CD4-positive, alpha-beta T cell (primary cell): ENCODE measurements at regions not wholly inside any gene's neighbourhood (a gene's known extent, or its start where the extent isn't known, plus 50 kb on each side); places are given as distances from the start of the nearest gene placed in this dataset.

ENCODE experiments used
- ATAC-seq: fragments of 200-7000 bp; cut with Tn5 transposase; one replicate; pipeline ENCODE4 v1.10.0; 2022; ENCODE audit warnings: mild to moderate bottlenecking; ENCODE audit not compliant: poor library complexity
- CTCF ChIA-PET: fragments of 350-600 bp; sonication (Branson Sonifier 250); formaldehyde crosslinking; loops from one replicate; lab custom pipeline; 2021; ENCODE audit warnings: antibody characterized with exemption, inconsistent platforms; lab: Charles Lee
- POLR2A ChIA-PET: fragments of 350-600 bp; sonication (Branson Sonifier 250); formaldehyde crosslinking; loops from one replicate; lab custom pipeline; 2021; ENCODE audit warnings: antibody characterized with exemption, inconsistent platforms; lab: Charles Lee
- DNase-seq, 14 experiments: peaks; one replicate each; pipeline ENCODE4 v3.0.0-alpha.2; 2013 to 2020; ENCODE audit warnings: mixed read lengths in 2 of 14
- H3K27ac ChIP-seq, 2 donors: one replicate each; pipeline versions ENCODE4 v1.5.1 to v1.7.0; 2013; ENCODE audit warnings: low read length in 2 of 2, low read depth in 1 of 2, mild to moderate bottlenecking in 1 of 2
- H3K27me3 ChIP-seq, 2 experiments: 1 replicate in 1 of 2; 2 replicates in 1 of 2; pipeline versions ENCODE4 v1.6.1 to v1.7.0; 2013; ENCODE audit warnings: low read length in 2 of 2, control low read depth in 1 of 2, mild to moderate bottlenecking in 1 of 2, moderate library complexity in 1 of 2; ENCODE audit not compliant: insufficient read depth in 2 of 2, control insufficient read depth in 1 of 2
- H3K36me3 ChIP-seq: one replicate; pipeline ENCODE4 v1.6.1; 2013; ENCODE audit warnings: low read length, control low read depth; ENCODE audit not compliant: insufficient read depth
- H3K4me1 ChIP-seq: one replicate; pipeline ENCODE4 v1.6.1; 2013; ENCODE audit warnings: low read length, control low read depth; ENCODE audit not compliant: insufficient read depth
- H3K4me3 ChIP-seq: one replicate; pipeline ENCODE4 v1.5.1; 2013; ENCODE audit warnings: mild to moderate bottlenecking, low read length, moderate library complexity
- H3K9me3 ChIP-seq, 2 experiments: 1 replicate in 1 of 2; 2 replicates in 1 of 2; pipeline versions ENCODE4 v1.6.1 to v1.7.0; 2013; ENCODE audit warnings: low read length in 2 of 2, mild to moderate bottlenecking in 2 of 2, control low read depth in 1 of 2, moderate library complexity in 1 of 2; ENCODE audit not compliant: control insufficient read depth in 1 of 2, insufficient read depth in 1 of 2
- H3K27ac Mint-ChIP-seq: one replicate; pipeline ENCODE4 v1.8.0; 2020; ENCODE audit warnings: mixed read lengths
- H3K27me3 Mint-ChIP-seq: one replicate; pipeline ENCODE4 v1.8.0; 2021; ENCODE audit warnings: mixed read lengths
- H3K36me3 Mint-ChIP-seq: one replicate; pipeline ENCODE4 v1.8.0; 2021; ENCODE audit warnings: low read depth, mixed read lengths
- H3K4me1 Mint-ChIP-seq: one replicate; pipeline ENCODE4 v1.8.0; 2021; ENCODE audit warnings: low read depth, mixed read lengths
- H3K4me3 Mint-ChIP-seq: one replicate; pipeline ENCODE4 v1.8.0; 2020; ENCODE audit warnings: mild to moderate bottlenecking, mixed read lengths
- H3K9me3 Mint-ChIP-seq: one replicate; pipeline ENCODE4 v1.8.0; 2020; ENCODE audit warnings: mixed read lengths
- intact Hi-C, 2 experiments: fragments of 100-400 bp; cut with DNase I in 1 of 2; cut with micrococcal nuclease in 1 of 2; formaldehyde crosslinking; loops; one replicate each; pipeline versions ENCODE4 v1.15.1 to v1.9.0; 2023 to 2025; cut with DNase I, micrococcal nuclease
- TF ChIP-seq, protein P1 (sequence below): fragments of 200-600 bp; IDR thresholded peaks from one replicate; pipeline ENCODE4 v1.8.0; 2022; ENCODE audit warnings: antibody characterized with exemption, mild to moderate bottlenecking

DNA sequence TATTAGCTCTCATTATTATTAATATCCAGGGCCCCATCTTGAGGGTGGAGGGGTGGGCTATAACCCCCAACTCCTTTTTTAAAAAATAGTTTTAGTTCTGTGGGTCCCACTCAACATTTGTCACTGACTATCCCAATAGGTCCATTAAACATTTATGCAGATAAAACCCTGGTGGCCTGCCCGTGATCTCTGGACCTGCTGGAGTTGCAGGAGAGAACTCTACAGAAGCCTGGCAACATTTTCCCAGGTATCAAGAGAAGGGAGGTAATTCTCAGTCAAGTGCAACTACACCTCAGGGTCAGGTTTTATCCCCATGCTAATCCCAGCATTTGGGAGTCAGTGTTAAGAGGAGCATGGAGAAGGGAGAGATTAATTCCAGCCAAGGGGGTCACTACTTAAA is 264.4 kb upstream of the PROK2 start:
- H3K27ac Mint-ChIP-seq, result no peak overlapping the region
- no peaks in the 10 kb centered on the region for H3K9me3 Mint-ChIP-seq
- no peaks in the 10 kb centered on the region for H3K36me3 Mint-ChIP-seq
- Histone ChIP-seq H3K27ac (no peak overlapping the region), H3K4me1 (no peaks in the 10 kb centered on the region), H3K27me3 (no peaks in the 10 kb centered on the region), H3K4me3 (no peak overlapping the region), H3K36me3 (no peaks in the 10 kb centered on the region), H3K9me3 (no peaks in the 10 kb centered on the region)
- intact Hi-C loops, result no loop called here
- ATAC-seq (no peak), DNase-seq (no peak)
- H3K4me3 Mint-ChIP-seq, result no peak overlapping the region
- TF ChIP-seq, protein P1, sequence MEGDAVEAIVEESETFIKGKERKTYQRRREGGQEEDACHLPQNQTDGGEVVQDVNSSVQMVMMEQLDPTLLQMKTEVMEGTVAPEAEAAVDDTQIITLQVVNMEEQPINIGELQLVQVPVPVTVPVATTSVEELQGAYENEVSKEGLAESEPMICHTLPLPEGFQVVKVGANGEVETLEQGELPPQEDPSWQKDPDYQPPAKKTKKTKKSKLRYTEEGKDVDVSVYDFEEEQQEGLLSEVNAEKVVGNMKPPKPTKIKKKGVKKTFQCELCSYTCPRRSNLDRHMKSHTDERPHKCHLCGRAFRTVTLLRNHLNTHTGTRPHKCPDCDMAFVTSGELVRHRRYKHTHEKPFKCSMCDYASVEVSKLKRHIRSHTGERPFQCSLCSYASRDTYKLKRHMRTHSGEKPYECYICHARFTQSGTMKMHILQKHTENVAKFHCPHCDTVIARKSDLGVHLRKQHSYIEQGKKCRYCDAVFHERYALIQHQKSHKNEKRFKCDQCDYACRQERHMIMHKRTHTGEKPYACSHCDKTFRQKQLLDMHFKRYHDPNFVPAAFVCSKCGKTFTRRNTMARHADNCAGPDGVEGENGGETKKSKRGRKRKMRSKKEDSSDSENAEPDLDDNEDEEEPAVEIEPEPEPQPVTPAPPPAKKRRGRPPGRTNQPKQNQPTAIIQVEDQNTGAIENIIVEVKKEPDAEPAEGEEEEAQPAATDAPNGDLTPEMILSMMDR, result no peak
- H3K4me1 Mint-ChIP-seq, result no peaks in the 10 kb centered on the region
- ChIA-PET CTCF (interaction anchor here (0.6 kb wide), 1 partner anchor 10 kb away, joined by 3 read pairs; no protein-coding TSS in a partner anchor), POLR2A (no interaction called here)
- no peaks in the 10 kb centered on the region for H3K27me3 Mint-ChIP-seq

DNA sequence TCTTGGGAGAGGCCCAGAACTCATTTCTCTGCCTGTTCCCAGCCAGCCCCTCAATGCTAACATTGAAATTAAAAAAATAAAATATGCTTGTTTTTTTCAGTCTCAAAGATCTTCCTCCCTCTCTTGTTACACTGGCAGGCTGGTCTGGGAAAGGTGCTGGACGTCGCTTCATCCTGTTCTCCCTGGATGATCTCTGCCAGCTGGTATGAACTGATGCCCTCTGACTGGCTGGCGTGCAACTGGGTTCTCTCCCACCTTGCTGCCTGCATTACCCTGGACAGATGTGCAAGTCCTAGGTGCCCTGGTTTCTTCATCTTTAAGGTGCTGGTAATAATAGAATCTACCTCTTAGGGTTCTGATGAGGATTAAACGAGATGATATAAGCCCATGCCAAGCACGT is 263.9 kb upstream of the PROK2 start:
- intact Hi-C loops, result no loop called here
- no peaks in the 10 kb centered on the region for H3K36me3 Mint-ChIP-seq
- H3K4me1 Mint-ChIP-seq, result no peaks in the 10 kb centered on the region
- Histone ChIP-seq H3K27ac (no peak overlapping the region), H3K4me1 (no peaks in the 10 kb centered on the region), H3K27me3 (no peaks in the 10 kb centered on the region), H3K36me3 (no peaks in the 10 kb centered on the region), H3K9me3 (no peaks in the 10 kb centered on the region), H3K4me3 (no peak overlapping the region)
- H3K4me3 Mint-ChIP-seq, result no peak overlapping the region
- ChIA-PET POLR2A (no interaction called here), CTCF (interaction anchor here (0.6 kb wide), 1 partner anchor 9 kb away, joined by 3 read pairs; no protein-coding TSS in a partner anchor)
- no peaks in the 10 kb centered on the region for H3K9me3 Mint-ChIP-seq
- ATAC-seq (no peak), DNase-seq (no peak)
- no peak overlapping the region for H3K27ac Mint-ChIP-seq
- H3K27me3 Mint-ChIP-seq, result no peaks in the 10 kb centered on the region
- TF ChIP-seq, protein P1, result no peak

- intact Hi-C loops, result no loop called here
- Mint-ChIP-seq H3K9me3 (no peaks in the 10 kb centered on the region), H3K27me3 (no peaks in the 10 kb centered on the region), H3K27ac (no peak overlapping the region), H3K4me1 (no peaks in the 10 kb centered on the region), H3K36me3 (no peaks in the 10 kb centered on the region), H3K4me3 (no peak overlapping the region)
- Histone ChIP-seq H3K4me1 (no peaks in the 10 kb centered on the region), H3K4me3 (no peak overlapping the region), H3K27me3 (no peaks in the 10 kb centered on the region), H3K27ac (no peak overlapping the region), H3K36me3 (no peaks in the 10 kb centered on the region), H3K9me3 (no peaks in the 10 kb centered on the region)
- POLR2A ChIA-PET, result no interaction called here
- ATAC-seq (no peak), DNase-seq (no peak)
- CTCF ChIA-PET, result no interaction called here
- TF ChIP-seq, protein P1, result no peak
Observed at GRCh38 chr3:72047221-72047871, 262.4 kb upstream of the PROK2 start.
